Nephron progenitor cell (in vitro differentiated cells): ENCODE measurements at regions not wholly inside any gene's neighbourhood (a gene's known extent, or its start where the extent isn't known, plus 50 kb on each side); places are given as distances from the start of the nearest gene placed in this dataset.
"Not testable (repeated sequence)": the region's sequence is repeated elsewhere in the genome, so short reads cannot be mapped to it uniquely, and the experiment has no call there.

Experiments
- DNase-seq: peaks from one replicate; pipeline ENCODE4 v3.0.0; 2021
- H3K27ac Mint-ChIP-seq: 2 replicates; pipeline ENCODE4 v1.8.0; 2021; ENCODE audit warnings: mild to moderate bottlenecking, moderate library complexity, mixed read lengths
- H3K27me3 Mint-ChIP-seq: 2 replicates; pipeline ENCODE4 v1.8.0; 2021; ENCODE audit warnings: mild to moderate bottlenecking, low read depth, mixed read lengths; ENCODE audit not compliant: poor library complexity
- H3K36me3 Mint-ChIP-seq: 2 replicates; pipeline ENCODE4 v1.8.0; 2021; ENCODE audit warnings: low read depth, mixed read lengths
- H3K4me1 Mint-ChIP-seq: 2 replicates; pipeline ENCODE4 v1.8.0; 2021; ENCODE audit warnings: mixed read lengths
- H3K4me3 Mint-ChIP-seq: 2 replicates; pipeline ENCODE4 v1.8.0; 2021; ENCODE audit warnings: mild to moderate bottlenecking, moderate library complexity, mixed read lengths
- H3K9me3 Mint-ChIP-seq: 2 replicates; pipeline ENCODE4 v1.8.0; 2021; ENCODE audit warnings: mild to moderate bottlenecking, moderate library complexity, mixed read lengths
- CTCF ChIP-seq: fragments of 200-600 bp; sonication (generic); IDR thresholded peaks from 2 replicates; pipeline ENCODE4 v1.5.0; 2021; ENCODE audit warnings: antibody characterized with exemption

GRCh38 chr15:92845126-92845508 is 55.0 kb upstream of the CHD2 start:
- Mint-ChIP-seq H3K27ac (peak overlapping the region; percentile 79), H3K27me3 (no peaks in the 10 kb centered on the region), H3K36me3 (no peaks in the 10 kb centered on the region), H3K9me3 (peaks cover 7% of the 10 kb centered on the region), H3K4me3 (no peak overlapping the region), H3K4me1 (peaks cover 39% of the 10 kb centered on the region)
- no peak for DNase-seq
- no peak for TF ChIP-seq CTCF

GRCh38 chr15:92846741-92847140 is 53.4 kb upstream of the CHD2 start:
- Mint-ChIP-seq H3K27ac (peak overlapping the region; percentile 54), H3K4me3 (no peak overlapping the region), H3K9me3 (peaks cover 16% of the 10 kb centered on the region), H3K4me1 (peaks cover 38% of the 10 kb centered on the region), H3K27me3 (peaks cover 2% of the 10 kb centered on the region), H3K36me3 (peaks cover 2% of the 10 kb centered on the region)
- TF ChIP-seq CTCF: no peak
- no peak for DNase-seq

- no peak for DNase-seq
- peaks cover 4% of the 10 kb centered on the region for H3K36me3 Mint-ChIP-seq
- peaks cover 34% of the 10 kb centered on the region for H3K4me1 Mint-ChIP-seq
- H3K9me3 Mint-ChIP-seq: peaks cover 19% of the 10 kb centered on the region
- no peak overlapping the region for H3K4me3 Mint-ChIP-seq
- TF ChIP-seq CTCF: no peak
- H3K27ac Mint-ChIP-seq: no peak overlapping the region
- H3K27me3 Mint-ChIP-seq: peaks cover 2% of the 10 kb centered on the region
These were observed 52.3 kb upstream of the CHD2 start for GRCh38 chr15:92847841-92848240.

- no peak overlapping the region for H3K27ac Mint-ChIP-seq
- TF ChIP-seq CTCF: no peak
- H3K4me3 Mint-ChIP-seq: no peak overlapping the region
These were observed 51.7 kb upstream of the CHD2 start for GRCh38 chr15:92848464-92848851.

GRCh38 chr15:92848852-92849598 is 51.1 kb upstream of the CHD2 start:
- Mint-ChIP-seq H3K4me1 (peaks cover 31% of the 10 kb centered on the region), H3K27me3 (peaks cover 2% of the 10 kb centered on the region), H3K36me3 (peaks cover 9% of the 10 kb centered on the region), H3K9me3 (peaks cover 27% of the 10 kb centered on the region), H3K4me3 (no peak overlapping the region), H3K27ac (no peak overlapping the region)
- TF ChIP-seq CTCF: no peak
- DNase-seq: no peak

More at GRCh38 chr15:92848464-92848851, 51.7 kb upstream of the CHD2 start:
- Mint-ChIP-seq H3K27me3 (peaks cover 2% of the 10 kb centered on the region), H3K4me1 (peaks cover 34% of the 10 kb centered on the region), H3K36me3 (peaks cover 7% of the 10 kb centered on the region), H3K9me3 (peaks cover 21% of the 10 kb centered on the region)
- DNase-seq: no peak

- not testable (repeated sequence) for H3K36me3 Mint-ChIP-seq, H3K27ac Mint-ChIP-seq, H3K27me3 Mint-ChIP-seq, DNase-seq, H3K4me3 Mint-ChIP-seq
- H3K4me1 Mint-ChIP-seq: peaks cover 25% of the 10 kb centered on the region
- H3K9me3 Mint-ChIP-seq: peaks cover 32% of the 10 kb centered on the region
These were observed 49.9 kb upstream of the CHD2 start for GRCh38 chr15:92850218-92850617.
